Hematopoietic multipotent progenitor cell treated with erythropoietin and hydrocortisone succinate and interleukin-3 and kit ligand, for 4 days (in vitro differentiated cells): ENCODE measurements at regions not wholly inside any gene's neighbourhood (a gene's known extent, or its start where the extent isn't known, plus 50 kb on each side); places are given as distances from the start of the nearest gene placed in this dataset.
"Not testable (repeated sequence)": the region's sequence is repeated elsewhere in the genome, so short reads cannot be mapped to it uniquely, and the experiment has no call there.

Source experiments
- DNase-seq: peaks from one replicate; pipeline ENCODE4 v3.0.0-alpha.2; 2015

GRCh38 chr1:93773049-93773838 lies 91.6 kb upstream of the BCAR3 start:
- DNase-seq = no peak

- DNase-seq = no peak
Observed at GRCh38 chr1:93771843-93772242, 90.2 kb upstream of the BCAR3 start.

- peak; percentile 53 for DNase-seq
Observed at GRCh38 chr1:93770640-93771039, 89.0 kb upstream of the BCAR3 start.

GRCh38 chr1:93769777-93770176 lies 88.1 kb upstream of the BCAR3 start:
- no peak for DNase-seq

- DNase-seq = peak; percentile 70
Observed at GRCh38 chr1:93768380-93768863, 86.8 kb upstream of the BCAR3 start.

GRCh38 chr1:93766451-93766850 lies 84.8 kb upstream of the BCAR3 start:
- DNase-seq = no peak

GRCh38 chr1:93765099-93765498 lies 83.5 kb upstream of the BCAR3 start:
- DNase-seq = no peak

GRCh38 chr1:93764366-93764750 lies 82.7 kb upstream of the BCAR3 start:
- no peak for DNase-seq

- DNase-seq = no peak
Observed at GRCh38 chr1:93763704-93764365, 82.2 kb upstream of the BCAR3 start.

- DNase-seq = peak; percentile 84
Observed at GRCh38 chr1:93758842-93759515, 77.3 kb upstream of the BCAR3 start.

GRCh38 chr1:93757256-93758036 lies 75.8 kb upstream of the BCAR3 start:
- no peak for DNase-seq

GRCh38 chr1:93756657-93757056 lies 75.0 kb upstream of the BCAR3 start:
- DNase-seq = no peak

- not testable (repeated sequence) for DNase-seq
Observed at GRCh38 chr1:93755251-93755715, 73.6 kb upstream of the BCAR3 start.

GRCh38 chr1:93753791-93754763 lies 72.4 kb upstream of the BCAR3 start:
- DNase-seq = peak; percentile 79

- DNase-seq = no peak
Observed at GRCh38 chr1:93751377-93752250, 70.0 kb upstream of the BCAR3 start.

- DNase-seq = peak; percentile 33
Observed at GRCh38 chr1:93750955-93751354, 69.3 kb upstream of the BCAR3 start.

- peak; percentile 26 for DNase-seq
Observed at GRCh38 chr1:93749894-93750301, 68.3 kb upstream of the BCAR3 start.

- no peak for DNase-seq
Observed at GRCh38 chr1:93749487-93749886, 67.8 kb upstream of the BCAR3 start.

GRCh38 chr1:93746021-93746812 lies 64.6 kb upstream of the BCAR3 start:
- DNase-seq = no peak
